Rectal smooth muscle tissue (tissue), 1 donor: ENCODE measurements at regions not wholly inside any gene's neighbourhood (a gene's known extent, or its start where the extent isn't known, plus 50 kb on each side); places are given as distances from the start of the nearest gene placed in this dataset.
"Not testable (repeated sequence)": the region's sequence is repeated elsewhere in the genome, so short reads cannot be mapped to it uniquely, and the experiment has no call there.

Experiments used
- H3K27ac ChIP-seq: one replicate; pipeline ENCODE4 v1.7.0; 2013; ENCODE audit warnings: low read depth, low read length, inconsistent platforms
- H3K27me3 ChIP-seq: one replicate; pipeline ENCODE4 v1.7.0; 2013; ENCODE audit warnings: low read length; ENCODE audit not compliant: control insufficient read depth, insufficient read depth
- H3K36me3 ChIP-seq: one replicate; pipeline ENCODE4 v1.7.0; 2013; ENCODE audit warnings: low read length; ENCODE audit not compliant: control insufficient read depth, insufficient read depth
- H3K4me1 ChIP-seq: one replicate; pipeline ENCODE4 v1.7.0; 2013; ENCODE audit warnings: low read length; ENCODE audit not compliant: control insufficient read depth, insufficient read depth
- H3K4me3 ChIP-seq: one replicate; pipeline ENCODE4 v1.7.0; 2013; ENCODE audit warnings: low read length
- H3K9ac ChIP-seq: one replicate; pipeline ENCODE4 v1.7.0; 2013; ENCODE audit warnings: low read length

- no peaks in the 10 kb centered on the region for H3K4me1 ChIP-seq
- H3K9ac ChIP-seq, result no peak overlapping the region
- H3K27me3 ChIP-seq, result no peaks in the 10 kb centered on the region
- H3K4me3 ChIP-seq, result no peak overlapping the region
- no peaks in the 10 kb centered on the region for H3K36me3 ChIP-seq
- H3K27ac ChIP-seq, result no peak overlapping the region
Measured at GRCh38 chr5:112514111-112514510, 95.0 kb upstream of the EPB41L4A start.

DNA sequence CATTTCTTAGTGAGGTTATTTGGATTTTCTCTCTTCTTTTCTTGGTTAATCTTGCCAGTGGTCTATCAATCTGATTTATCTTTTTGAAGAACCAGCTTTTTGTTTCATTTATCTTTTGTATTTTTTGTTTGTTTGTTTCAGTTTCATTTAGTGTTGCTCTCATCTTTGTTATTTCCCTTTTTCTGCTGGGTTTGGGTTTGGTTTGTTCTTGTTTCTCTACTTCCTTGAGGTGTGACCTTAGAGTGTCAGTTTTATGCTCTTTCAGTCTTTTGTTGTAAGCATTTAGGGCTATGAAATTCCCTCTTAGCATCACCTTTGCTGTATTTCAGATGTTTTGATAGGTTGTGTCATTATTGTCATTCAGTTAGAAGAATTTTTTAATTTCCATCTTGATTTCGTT lies 101.4 kb upstream of the EPB41L4A start:
- H3K4me1 ChIP-seq, H3K27ac ChIP-seq, H3K27me3 ChIP-seq, H3K4me3 ChIP-seq, H3K9ac ChIP-seq, H3K36me3 ChIP-seq: not testable (repeated sequence)

DNA sequence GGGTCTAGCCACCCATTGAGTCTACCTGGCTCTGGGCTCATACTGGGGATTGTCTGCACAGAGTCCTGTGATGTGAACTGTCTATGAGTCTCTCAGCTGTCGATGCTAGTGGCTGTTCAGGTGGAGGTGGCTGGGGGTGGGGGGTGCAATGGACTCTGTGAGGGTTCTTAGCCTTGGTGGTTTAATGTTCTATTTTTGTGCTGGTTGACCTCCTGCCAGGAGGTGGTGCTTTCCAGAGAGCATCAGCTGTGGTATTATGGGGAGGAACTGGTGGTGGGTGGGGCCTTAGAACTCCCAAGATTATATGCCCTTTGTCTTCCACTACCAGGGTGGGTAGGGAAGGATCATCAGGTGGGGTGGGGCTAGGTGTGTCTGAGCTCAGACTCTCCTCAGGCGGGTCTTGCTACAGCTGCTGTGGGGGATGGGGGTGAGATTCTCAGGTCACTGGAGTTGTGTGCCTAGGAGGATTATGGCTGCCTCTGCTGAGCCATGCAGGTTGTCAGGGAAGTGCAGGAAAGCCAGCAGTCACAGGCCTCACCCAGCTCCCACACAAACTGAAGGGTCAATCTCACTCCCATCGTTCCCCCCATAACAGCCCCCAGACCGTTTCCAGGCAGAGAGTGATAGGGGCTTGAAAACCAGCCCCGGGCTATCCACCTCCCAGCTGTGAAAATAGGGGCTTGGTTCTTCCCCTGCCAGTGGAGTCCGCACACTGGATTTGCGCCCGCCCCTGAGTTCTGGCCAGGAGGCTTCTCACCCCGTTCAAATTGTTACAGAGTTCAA lies 104.0 kb upstream of the EPB41L4A start:
- not testable (repeated sequence) for H3K4me3 ChIP-seq, H3K4me1 ChIP-seq, H3K27ac ChIP-seq, H3K9ac ChIP-seq, H3K36me3 ChIP-seq, H3K27me3 ChIP-seq

DNA sequence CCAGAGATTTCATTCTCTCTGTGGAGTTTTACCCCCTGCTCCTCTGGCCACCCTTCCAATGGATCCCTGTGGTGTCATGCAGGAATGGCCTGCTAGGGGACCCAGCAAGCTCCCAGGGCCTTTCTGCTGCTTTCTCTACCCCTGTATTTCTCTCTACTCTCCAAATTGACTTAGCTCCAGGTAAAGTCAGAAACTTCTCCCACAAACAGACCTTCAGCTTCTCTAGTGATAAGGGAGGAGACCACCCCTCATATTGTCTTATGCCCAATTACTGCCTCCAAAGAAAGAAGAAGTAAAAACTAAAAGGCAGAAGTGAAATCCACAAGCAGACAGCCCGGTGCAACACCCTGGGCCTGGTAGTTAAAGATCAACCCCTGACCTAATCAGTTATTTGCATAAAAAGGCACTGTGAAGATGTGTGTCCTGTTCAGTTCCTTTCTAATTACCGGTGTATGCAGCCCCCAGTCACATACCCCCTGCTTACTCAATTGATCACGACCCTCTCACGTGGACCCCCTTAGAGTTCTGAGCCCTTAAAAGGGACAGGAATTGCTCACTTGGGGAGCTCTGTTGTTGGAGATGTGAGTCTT lies 104.7 kb upstream of the EPB41L4A start:
- H3K9ac ChIP-seq, H3K27ac ChIP-seq, H3K4me1 ChIP-seq, H3K4me3 ChIP-seq, H3K36me3 ChIP-seq, H3K27me3 ChIP-seq: not testable (repeated sequence)

- Histone ChIP-seq H3K4me3 (no peak overlapping the region), H3K27ac (no peak overlapping the region), H3K36me3 (no peaks in the 10 kb centered on the region)
Measured at GRCh38 chr5:112525217-112525616, 106.1 kb upstream of the EPB41L4A start.

GRCh38 chr5:112528928-112529327 lies 109.9 kb upstream of the EPB41L4A start:
- Histone ChIP-seq H3K4me1 (no peaks in the 10 kb centered on the region), H3K9ac (no peak overlapping the region), H3K27ac (no peak overlapping the region), H3K36me3 (no peaks in the 10 kb centered on the region), H3K27me3 (no peaks in the 10 kb centered on the region), H3K4me3 (no peak overlapping the region)

More at GRCh38 chr5:112525217-112525616, 106.1 kb upstream of the EPB41L4A start:
- no peak overlapping the region for H3K9ac ChIP-seq
- no peaks in the 10 kb centered on the region for H3K27me3 ChIP-seq
- H3K4me1 ChIP-seq, result no peaks in the 10 kb centered on the region

GRCh38 chr5:112529525-112529924 lies 110.4 kb upstream of the EPB41L4A start:
- H3K27me3 ChIP-seq, result no peaks in the 10 kb centered on the region
- no peak overlapping the region for H3K4me3 ChIP-seq
- no peak overlapping the region for H3K9ac ChIP-seq
- H3K27ac ChIP-seq, result no peak overlapping the region
- H3K4me1 ChIP-seq, result no peaks in the 10 kb centered on the region
- no peaks in the 10 kb centered on the region for H3K36me3 ChIP-seq

GRCh38 chr5:112532654-112533360 lies 113.7 kb upstream of the EPB41L4A start:
- H3K27ac ChIP-seq, result no peak overlapping the region
- no peak overlapping the region for H3K9ac ChIP-seq
- H3K36me3 ChIP-seq, result no peaks in the 10 kb centered on the region
- H3K27me3 ChIP-seq, result no peaks in the 10 kb centered on the region
- no peaks in the 10 kb centered on the region for H3K4me1 ChIP-seq
- H3K4me3 ChIP-seq, result no peak overlapping the region

DNA sequence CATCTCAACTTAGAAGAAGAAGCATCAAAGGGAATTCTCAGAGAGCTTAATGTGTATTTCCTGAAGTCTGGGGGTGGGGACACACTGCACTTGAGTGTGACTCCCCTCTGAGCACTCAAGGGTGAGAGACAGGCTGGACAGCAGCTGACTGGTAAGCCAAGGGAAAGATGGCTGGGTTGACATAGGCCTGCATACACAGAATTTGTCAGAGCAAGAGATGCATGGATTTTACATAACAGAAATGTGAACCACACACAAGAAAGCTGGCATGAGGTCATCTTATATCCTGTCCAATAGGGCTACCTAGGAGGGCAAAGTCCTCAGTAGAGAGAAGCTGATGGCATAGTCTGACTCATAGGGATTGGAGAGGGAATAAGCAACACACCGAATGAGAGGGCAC lies 114.3 kb upstream of the EPB41L4A start:
- Histone ChIP-seq H3K27me3 (no peaks in the 10 kb centered on the region), H3K9ac (no peak overlapping the region), H3K27ac (no peak overlapping the region), H3K4me3 (no peak overlapping the region), H3K36me3 (no peaks in the 10 kb centered on the region), H3K4me1 (no peaks in the 10 kb centered on the region)

GRCh38 chr5:112534067-112534583 lies 115.0 kb upstream of the EPB41L4A start:
- Histone ChIP-seq H3K27me3 (no peaks in the 10 kb centered on the region), H3K4me1 (no peaks in the 10 kb centered on the region), H3K36me3 (no peaks in the 10 kb centered on the region), H3K27ac (no peak overlapping the region), H3K9ac (no peak overlapping the region), H3K4me3 (no peak overlapping the region)

DNA sequence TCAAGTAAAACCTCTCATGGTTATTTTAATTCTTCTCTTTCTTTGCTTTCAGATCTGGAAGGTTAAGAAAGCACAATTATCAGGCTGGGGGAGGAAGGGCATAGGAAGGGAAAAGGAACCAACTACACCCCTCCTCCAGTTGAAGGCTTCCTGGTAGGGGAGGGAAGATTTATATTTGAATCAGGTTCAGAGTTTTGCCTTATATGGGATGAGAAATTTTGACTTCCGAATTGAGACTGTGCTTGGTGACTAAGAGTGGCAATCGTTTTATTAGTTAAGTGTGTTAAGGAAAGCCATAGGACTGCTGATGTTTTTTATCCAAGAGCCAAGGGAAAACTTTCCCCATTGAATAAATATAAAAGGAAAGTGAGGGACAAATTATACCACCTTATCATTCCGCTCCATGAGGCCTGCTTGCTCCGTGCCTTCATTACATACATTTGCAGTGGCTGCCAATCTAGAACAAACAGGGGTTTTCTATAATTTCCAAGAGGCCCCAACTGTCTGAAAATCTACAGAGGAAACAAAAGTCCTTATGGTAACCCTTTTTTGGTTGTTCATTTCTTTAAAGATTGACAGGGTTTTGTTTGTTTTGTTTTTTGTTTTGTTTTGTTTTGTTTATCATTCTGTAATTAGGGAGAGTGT lies 115.7 kb upstream of the EPB41L4A start:
- Histone ChIP-seq H3K4me1 (no peaks in the 10 kb centered on the region), H3K36me3 (no peaks in the 10 kb centered on the region), H3K9ac (no peak overlapping the region), H3K4me3 (no peak overlapping the region), H3K27me3 (no peaks in the 10 kb centered on the region), H3K27ac (no peak overlapping the region)

DNA sequence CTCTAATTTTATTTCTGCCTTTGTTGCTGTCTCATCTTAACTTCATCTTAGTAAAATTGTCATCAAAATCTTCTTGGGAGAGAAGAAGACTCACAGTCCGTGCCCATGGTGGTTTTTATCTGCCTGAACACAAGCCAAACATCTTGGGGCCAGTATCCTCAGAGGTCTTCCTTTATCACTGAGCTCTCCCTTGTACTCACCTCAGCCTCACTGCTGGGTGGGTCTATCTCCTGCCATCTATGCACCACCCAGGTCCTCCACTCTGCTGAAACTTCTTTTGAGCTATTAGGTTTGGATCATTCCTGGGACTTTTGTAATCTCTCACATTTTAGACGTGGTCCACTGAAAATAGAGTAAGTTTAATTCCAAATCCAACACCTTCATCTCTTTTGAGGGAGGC lies 116.3 kb upstream of the EPB41L4A start:
- no peak overlapping the region for H3K4me3 ChIP-seq
- no peak overlapping the region for H3K9ac ChIP-seq
- H3K36me3 ChIP-seq, result no peaks in the 10 kb centered on the region
- H3K27me3 ChIP-seq, result no peaks in the 10 kb centered on the region
- no peaks in the 10 kb centered on the region for H3K4me1 ChIP-seq
- H3K27ac ChIP-seq, result no peak overlapping the region
